Peyer's patch (tissue), 4 donors: ENCODE measurements at regions not wholly inside any gene's neighbourhood (a gene's known extent, or its start where the extent isn't known, plus 50 kb on each side); places are given as distances from the start of the nearest gene placed in this dataset.

Experiments used
- POLR2A ChIP-seq, 2 donors: fragments of 450-650 bp; IDR thresholded peaks; one replicate each; pipeline ENCODE4 v1.5.1; 2017; ENCODE audit warnings: antibody characterized with exemption in 2 of 2, mild to moderate bottlenecking in 2 of 2, moderate library complexity in 2 of 2
- TF ChIP-seq, protein P1 (sequence below), 6 experiments: fragments of 450-650 bp in 4 of 6; fragments of 200-600 bp in 2 of 6; sonication (generic) in 1 of 6; IDR thresholded peaks; one replicate each; pipeline ENCODE4 v1.5.1; 2017 to 2019; ENCODE audit warnings: antibody characterized with exemption in 6 of 6, mild to moderate bottlenecking in 3 of 6, moderate library complexity in 1 of 6

DNA sequence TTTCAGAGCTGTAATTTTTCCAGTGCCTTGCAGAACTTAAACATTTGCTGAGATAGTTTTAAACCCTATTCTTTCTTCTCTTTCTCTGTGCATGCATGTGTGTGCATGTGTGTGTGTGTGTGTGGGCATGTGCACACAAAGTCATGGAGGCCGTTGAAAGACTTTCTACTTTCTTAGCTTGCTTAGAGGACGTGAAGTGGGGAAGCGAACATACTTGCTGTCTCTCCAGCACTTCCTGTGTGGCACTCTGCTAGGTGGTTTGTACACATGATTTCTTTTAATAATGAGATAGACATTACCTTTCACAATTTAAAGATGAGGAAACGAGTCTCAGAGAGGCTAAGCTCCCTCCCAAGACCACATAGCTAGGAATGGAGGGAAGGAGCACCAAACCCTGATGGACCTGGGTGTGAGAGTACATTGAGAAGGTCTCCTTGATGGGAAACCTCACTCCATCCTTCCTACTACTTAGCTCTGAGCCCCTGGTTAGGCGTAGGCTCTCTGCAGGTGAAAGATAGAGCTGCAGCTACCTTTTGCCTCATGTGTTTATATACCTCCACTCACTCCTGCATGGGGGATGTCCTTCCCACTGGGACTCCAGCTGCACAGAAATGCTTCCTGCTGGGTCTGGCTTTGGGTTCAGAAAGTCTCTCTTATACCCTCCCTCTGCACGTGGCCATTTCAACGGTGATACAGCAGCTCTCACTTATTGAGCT, 101.9 kb upstream of the USP24 start:
- TF ChIP-seq POLR2A (IDR thresholded peaks at IDR 0.05): no peak
- TF ChIP-seq, protein P1, sequence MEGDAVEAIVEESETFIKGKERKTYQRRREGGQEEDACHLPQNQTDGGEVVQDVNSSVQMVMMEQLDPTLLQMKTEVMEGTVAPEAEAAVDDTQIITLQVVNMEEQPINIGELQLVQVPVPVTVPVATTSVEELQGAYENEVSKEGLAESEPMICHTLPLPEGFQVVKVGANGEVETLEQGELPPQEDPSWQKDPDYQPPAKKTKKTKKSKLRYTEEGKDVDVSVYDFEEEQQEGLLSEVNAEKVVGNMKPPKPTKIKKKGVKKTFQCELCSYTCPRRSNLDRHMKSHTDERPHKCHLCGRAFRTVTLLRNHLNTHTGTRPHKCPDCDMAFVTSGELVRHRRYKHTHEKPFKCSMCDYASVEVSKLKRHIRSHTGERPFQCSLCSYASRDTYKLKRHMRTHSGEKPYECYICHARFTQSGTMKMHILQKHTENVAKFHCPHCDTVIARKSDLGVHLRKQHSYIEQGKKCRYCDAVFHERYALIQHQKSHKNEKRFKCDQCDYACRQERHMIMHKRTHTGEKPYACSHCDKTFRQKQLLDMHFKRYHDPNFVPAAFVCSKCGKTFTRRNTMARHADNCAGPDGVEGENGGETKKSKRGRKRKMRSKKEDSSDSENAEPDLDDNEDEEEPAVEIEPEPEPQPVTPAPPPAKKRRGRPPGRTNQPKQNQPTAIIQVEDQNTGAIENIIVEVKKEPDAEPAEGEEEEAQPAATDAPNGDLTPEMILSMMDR (IDR thresholded peaks at IDR 0.05): no peak
